K562 (cell line): ENCODE measurements at regions not wholly inside any gene's neighbourhood (a gene's known extent, or its start where the extent isn't known, plus 50 kb on each side); places are given as distances from the start of the nearest gene placed in this dataset.

Experiments
- ATAC-seq: fragments of 200-7000 bp; cut with Tn5 transposase; 3 replicates; pipeline ENCODE4 v1.9.1; 2020; ENCODE audit warnings: moderate library complexity
- BruUV-seq: library from RNA; stranded (reverse); fragments of 400-500 nt; replicated peaks from 2 replicates; lab custom pipeline; 2021; lab: Mats Ljungman, UMichigan
- CTCF ChIA-PET: fragments of 300-600 bp; formaldehyde crosslinking; extraction: SDS; loops from one replicate; lab custom pipeline; 2021; ENCODE audit warnings: low intra/inter-chr PET ratio; lab: Yijun Ruan, JAX
- POLR2A ChIA-PET: fragments of 300-600, 350-650 bp; sonication (Branson Sonifier 250); formaldehyde crosslinking; extraction: SDS; loops from one replicate; lab custom pipeline; 2021; ENCODE audit warnings: antibody characterized with exemption, inconsistent platforms; lab: Yijun Ruan, JAX
- DNase-seq, 4 experiments: peaks; one replicate each; pipeline versions ENCODE4 v3.0.0 to v3.0.0-alpha.2; 2011 to 2018; ENCODE audit warnings: low spot score in 3 of 4, mixed read lengths in 3 of 4; ENCODE audit errors: extremely low read depth in 1 of 4
- FAIRE-seq: peaks from 2 replicates; lab custom pipeline; 2011; peaks lifted over from hg19 to GRCh38; lab: Jason Lieb, UNC
- H2AFZ ChIP-seq: 2 replicates; pipeline ENCODE4 v1.6.0; 2011; ENCODE audit warnings: low read depth, low read length, control low read depth, inconsistent platforms
- H3K27ac ChIP-seq: fragments of 200-600 bp; 3 replicates; pipeline ENCODE4 v1.8.0; 2011; ENCODE audit warnings: low read depth, mild to moderate bottlenecking, control low read depth, inconsistent platforms, low read length, moderate library complexity, mixed read lengths; ENCODE audit errors: extremely low read depth
- H3K27me3 ChIP-seq, 2 experiments: fragments of 300-600 bp in 1 of 2; 2 replicates in 1 of 2; 3 replicates in 1 of 2; pipeline versions ENCODE4 v1.6.0 to v1.8.0; 2011; ENCODE audit warnings: inconsistent platforms in 2 of 2, low read length in 2 of 2, mild to moderate bottlenecking in 1 of 2, mixed read lengths in 1 of 2, moderate library complexity in 1 of 2; ENCODE audit not compliant: control insufficient read depth in 2 of 2, insufficient read depth in 2 of 2
- H3K36me3 ChIP-seq: fragments of 300-600 bp; 3 replicates; pipeline ENCODE4 v1.8.0; 2011; ENCODE audit warnings: mild to moderate bottlenecking, low read length, inconsistent platforms; ENCODE audit not compliant: control insufficient read depth, insufficient read depth
- H3K4me1 ChIP-seq, 2 experiments: fragments of 200-600 bp in 1 of 2; replicated peaks in 1 of 2; 2 replicates in 1 of 2; 3 replicates in 1 of 2; pipeline versions ENCODE4 v1.5.1 to v1.8.0; 2011; ENCODE audit warnings: inconsistent platforms in 2 of 2, low read length in 2 of 2, mild to moderate bottlenecking in 1 of 2, mixed read lengths in 1 of 2, moderate library complexity in 1 of 2; ENCODE audit not compliant: control insufficient read depth in 2 of 2, insufficient read depth in 2 of 2
- H3K4me2 ChIP-seq: 2 replicates; pipeline ENCODE4 v1.6.1; 2011; ENCODE audit warnings: low read length, control low read depth, inconsistent platforms, mixed read lengths; ENCODE audit not compliant: insufficient read depth
- H3K4me3 ChIP-seq: fragments of 200-600 bp; sonication (generic), shearing (Covaris generic); 2 replicates; pipeline ENCODE4 v1.5.1; 2016; ENCODE audit warnings: control low read depth, inconsistent platforms
- H3K79me2 ChIP-seq: fragments of 200-600 bp; 3 replicates; pipeline ENCODE4 v1.8.0; 2011; ENCODE audit warnings: low read length, inconsistent platforms; ENCODE audit not compliant: control insufficient read depth, insufficient read depth
- H3K9ac ChIP-seq, 2 experiments: 2 replicates each; pipeline versions ENCODE4 v1.6.0 to v1.6.1; 2011; ENCODE audit warnings: low read depth in 2 of 2, low read length in 2 of 2, control low read depth in 1 of 2, inconsistent platforms in 1 of 2, mild to moderate bottlenecking in 1 of 2, mixed read lengths in 1 of 2; ENCODE audit not compliant: insufficient read depth in 1 of 2
- H3K9me1 ChIP-seq: one replicate; pipeline ENCODE4 v1.6.0; 2011; ENCODE audit warnings: inconsistent platforms, mild to moderate bottlenecking, low read length, moderate library complexity; ENCODE audit not compliant: control insufficient read depth, insufficient read depth
- H3K9me3 ChIP-seq: replicated peaks from 2 replicates; pipeline ENCODE4 v1.5.1; 2011; ENCODE audit warnings: low read depth, low read length, inconsistent platforms; ENCODE audit not compliant: control insufficient read depth, insufficient read depth
- H4K20me1 ChIP-seq: replicated peaks from 2 replicates; pipeline ENCODE4 v1.6.1; 2011; ENCODE audit warnings: low read length, inconsistent platforms, mixed read lengths; ENCODE audit not compliant: control insufficient read depth, insufficient read depth
- ARID3A ChIP-seq: IDR thresholded peaks from 2 replicates; pipeline ENCODE4 v1.6.1; 2012; ENCODE audit warnings: low read depth, low read length, improper control_type of control experiment, borderline replicate concordance
- DIDO1 ChIP-seq: fragments of 450-650 bp; IDR thresholded peaks from 2 replicates; pipeline ENCODE4 v1.6.1; 2016; ENCODE audit warnings: low read depth, missing biosample characterization, missing genetic modification characterization
- FOS ChIP-seq: IDR thresholded peaks from 3 replicates; pipeline ENCODE4 v1.6.1; 2011; ENCODE audit not compliant: insufficient read length; ENCODE audit errors: extremely low read depth
- MTA1 ChIP-seq: fragments of 450-650 bp; IDR thresholded peaks from 2 replicates; pipeline ENCODE4 v1.6.1; 2017; ENCODE audit warnings: borderline replicate concordance
- NFRKB ChIP-seq: fragments of 450-650 bp; IDR thresholded peaks from 2 replicates; pipeline ENCODE4 v1.6.1; 2016; ENCODE audit warnings: low read depth
- SMAD4 ChIP-seq: fragments of 250-450 bp; sonication (Bioruptor Pico); conservative IDR thresholded peaks from 2 replicates; pipeline ENCODE4 v1.8.0; 2021; ENCODE audit warnings: inconsistent platforms, mild to moderate bottlenecking, moderate library complexity
- TCF7 ChIP-seq: sonication (generic); IDR thresholded peaks from 2 replicates; pipeline ENCODE4 v1.6.1; 2016; ENCODE audit warnings: antibody characterized with exemption, borderline replicate concordance
- ZBTB34 ChIP-seq: fragments of 250-450 bp; sonication (Bioruptor Pico); IDR thresholded peaks from 2 replicates; pipeline ENCODE4 v1.8.0; 2021; ENCODE audit warnings: mild to moderate bottlenecking, moderate library complexity
- WGBS: fragments of 100-300 bp; shearing (Covaris generic); methylation state at CpG from one replicate; pipeline ENCODE4 v1.1.6; 2016; ENCODE audit warnings: low coverage, mixed read lengths; ENCODE audit not compliant: insufficient coverage; ENCODE audit errors: missing lambda C conversion rate; 5-methylcytosine and 5-hydroxymethylcytosine counted together
- in situ Hi-C: fragments of 300-500 bp; cut with MboI; formaldehyde crosslinking; loops from 4 replicates; pipeline ENCODE4 v1.15.0; 2018; ENCODE audit warnings: inconsistent platforms, mixed read lengths
- intact Hi-C: fragments of 100-400 bp; cut with micrococcal nuclease; formaldehyde crosslinking; loops from 2 replicates; pipeline ENCODE4 v1.14.2; 2022

GRCh38 chr6:98384334-98384733 lies 450.0 kb upstream of the POU3F2 start:
- no peaks in the 10 kb centered on the region for H4K20me1 ChIP-seq
- FAIRE-seq, result no peak
- no peak overlapping the region for H3K27ac ChIP-seq
- ChIA-PET CTCF (no interaction called here), POLR2A (no interaction called here)
- no TSS peak for BruUV-seq
- no peaks in the 10 kb centered on the region for H3K4me1 ChIP-seq
- TF ChIP-seq ZBTB34 (CRISPR knock-in tag), result no peak
- no peak for TF ChIP-seq SMAD4 (CRISPR knock-in tag)
- no peak for TF ChIP-seq NFRKB
- no peak for TF ChIP-seq TCF7
- TF ChIP-seq FOS, result no peak
- TF ChIP-seq DIDO1 (tag), result no peak
- TF ChIP-seq ARID3A, result no peak
- TF ChIP-seq MTA1, result no peak
- DNase-seq, result no peak
- no peaks in the 10 kb centered on the region for H3K9me1 ChIP-seq
- no peak overlapping the region for H2AFZ ChIP-seq
- in situ Hi-C loops (no loop called here), intact Hi-C loops (no loop called here)
- no peaks in the 10 kb centered on the region for H3K27me3 ChIP-seq
- ATAC-seq, result no peak
- H3K9me3 ChIP-seq, result 0 out of 2 replicates have a peak, but pooled peaks cover 1% of the 10 kb centered on the region
- WGBS, result 0% methylated on average over 7 of the region's 7 CpGs
- H3K4me2 ChIP-seq, result no peak overlapping the region
- H3K4me3 ChIP-seq, result no peak overlapping the region
- H3K36me3 ChIP-seq, result no peaks in the 10 kb centered on the region
- no peak overlapping the region for H3K9ac ChIP-seq
- no peaks in the 10 kb centered on the region for H3K79me2 ChIP-seq
